Head of caudate nucleus (tissue), 42 donors: ENCODE measurements at regions not wholly inside any gene's neighbourhood (a gene's known extent, or its start where the extent isn't known, plus 50 kb on each side); places are given as distances from the start of the nearest gene placed in this dataset.

ENCODE experiments used
- DNase-seq, 42 donors: peaks; one replicate each; pipeline versions ENCODE4 v3.0.0 to v3.0.0-alpha.2; 2020 to 2021; ENCODE audit warnings: mixed read lengths in 7 of 42
- intact Hi-C: fragments of 100-400 bp; cut with DNase I; formaldehyde crosslinking; loops from one replicate; pipeline ENCODE4 v1.15.0; 2022

GRCh38 chr3:150308037-150308319 lies 100.1 kb upstream of the TSC22D2 start:
- intact Hi-C loops: no loop called here
- no peak for DNase-seq

DNA sequence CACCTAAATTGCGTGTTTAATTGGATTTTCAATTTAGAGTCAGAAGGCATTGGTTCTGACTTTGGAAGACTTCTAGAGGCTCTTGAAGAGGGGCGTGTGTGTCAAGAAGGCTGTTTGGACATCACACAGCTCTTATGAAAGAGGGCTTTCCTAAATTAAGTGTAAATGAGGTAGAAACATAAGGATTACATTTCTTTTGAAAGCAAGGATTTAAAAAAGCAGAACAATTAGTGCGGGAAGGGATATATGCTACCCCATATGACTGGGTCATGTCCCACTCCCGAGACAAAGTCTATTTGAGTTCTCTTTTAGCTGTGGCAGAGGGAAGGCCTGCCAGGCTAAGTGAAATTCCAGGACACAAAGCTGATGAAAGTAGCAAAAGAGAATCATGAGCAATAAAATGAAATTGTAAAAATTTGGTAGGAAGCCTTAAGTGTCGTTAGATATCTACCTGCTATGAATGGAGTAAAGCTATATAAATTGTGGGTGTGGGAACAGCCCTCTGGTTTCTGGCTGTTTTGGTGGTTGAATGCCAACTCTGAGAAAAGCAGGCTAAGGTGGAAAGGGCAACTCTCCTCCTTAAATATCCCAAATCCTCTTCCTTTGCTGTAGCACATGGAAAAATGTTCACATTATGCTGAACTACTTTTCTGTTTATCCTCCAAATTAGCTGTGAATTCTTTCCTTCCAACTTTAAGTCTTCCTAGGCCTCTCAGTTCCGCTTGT lies 100.6 kb upstream of the TSC22D2 start:
- DNase-seq: no peak
- intact Hi-C loops: no loop called here

- intact Hi-C loops: no loop called here
Measured at GRCh38 chr3:150306906-150307305, 101.2 kb upstream of the TSC22D2 start.

DNA sequence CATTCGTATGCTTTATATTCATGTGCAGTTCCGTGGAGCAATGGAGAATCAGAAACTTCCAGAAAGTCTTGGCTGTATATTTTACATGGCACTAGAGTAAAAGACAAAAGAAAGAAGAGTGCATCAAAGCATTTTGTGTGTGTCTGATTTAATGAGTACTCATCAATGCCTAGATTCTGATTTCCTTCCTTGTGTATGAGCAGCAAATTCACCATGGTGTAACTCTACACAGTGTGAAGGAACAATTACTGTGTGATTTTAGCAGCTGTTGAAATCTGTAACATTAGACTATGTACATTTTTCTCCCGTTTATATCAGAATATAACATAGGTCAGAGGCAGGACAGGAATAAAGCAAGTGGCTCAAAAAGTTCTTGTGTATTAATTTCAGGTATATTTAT lies 102.0 kb upstream of the TSC22D2 start:
- DNase-seq: no peak
- intact Hi-C loops: no loop called here

More at GRCh38 chr3:150306906-150307305, 101.2 kb upstream of the TSC22D2 start:
- DNase-seq: no peak

- intact Hi-C loops: no loop called here
- peak in 1 of 42 donors; percentile 1 for DNase-seq
Measured at GRCh38 chr3:150303768-150304167, 104.3 kb upstream of the TSC22D2 start.

- intact Hi-C loops: no loop called here
- no peak for DNase-seq
Measured at GRCh38 chr3:150302246-150302645, 105.9 kb upstream of the TSC22D2 start.

DNA sequence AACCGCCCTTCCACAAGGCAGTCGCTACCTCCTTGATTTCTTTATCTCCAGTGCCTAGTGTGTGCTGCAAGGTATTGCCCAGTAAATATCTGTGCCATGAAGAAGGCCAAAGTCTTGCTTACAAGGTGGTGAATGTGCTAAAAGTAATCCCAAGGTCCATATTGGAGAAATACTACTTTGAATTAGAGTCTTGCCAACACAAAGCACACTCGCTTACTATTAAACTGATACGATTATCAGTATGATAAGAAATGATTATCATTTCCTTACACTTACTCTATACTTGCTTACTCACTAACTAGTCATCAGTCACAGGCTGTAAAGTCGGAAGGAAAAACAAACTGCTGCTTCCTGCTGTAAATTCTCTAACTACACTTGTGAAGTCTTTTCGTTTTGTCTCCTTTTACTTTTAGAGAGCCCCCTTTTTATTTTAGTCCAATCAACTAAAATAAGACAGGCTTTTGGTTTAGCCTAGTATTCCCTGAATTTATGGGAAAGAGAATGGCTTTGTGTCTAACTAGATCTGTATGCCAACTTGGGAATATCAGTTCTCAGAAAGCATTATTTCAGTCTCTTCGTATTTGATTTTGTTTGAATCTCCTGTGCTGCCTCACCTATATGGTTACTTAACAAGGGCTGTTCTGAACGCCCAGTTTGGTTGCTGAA lies 107.1 kb upstream of the TSC22D2 start:
- DNase-seq: no peak
- intact Hi-C loops: no loop called here

GRCh38 chr3:150300388-150300787 lies 107.7 kb upstream of the TSC22D2 start:
- intact Hi-C loops: no loop called here
- no peak for DNase-seq

- DNase-seq: no peak
- intact Hi-C loops: no loop called here
Measured at GRCh38 chr3:150299201-150299600, 108.9 kb upstream of the TSC22D2 start.

GRCh38 chr3:150296966-150297365 lies 111.1 kb upstream of the TSC22D2 start:
- intact Hi-C loops: no loop called here
- DNase-seq: no peak

- intact Hi-C loops: no loop called here
- DNase-seq: no peak
Measured at GRCh38 chr3:150296123-150296735, 111.9 kb upstream of the TSC22D2 start.

DNA sequence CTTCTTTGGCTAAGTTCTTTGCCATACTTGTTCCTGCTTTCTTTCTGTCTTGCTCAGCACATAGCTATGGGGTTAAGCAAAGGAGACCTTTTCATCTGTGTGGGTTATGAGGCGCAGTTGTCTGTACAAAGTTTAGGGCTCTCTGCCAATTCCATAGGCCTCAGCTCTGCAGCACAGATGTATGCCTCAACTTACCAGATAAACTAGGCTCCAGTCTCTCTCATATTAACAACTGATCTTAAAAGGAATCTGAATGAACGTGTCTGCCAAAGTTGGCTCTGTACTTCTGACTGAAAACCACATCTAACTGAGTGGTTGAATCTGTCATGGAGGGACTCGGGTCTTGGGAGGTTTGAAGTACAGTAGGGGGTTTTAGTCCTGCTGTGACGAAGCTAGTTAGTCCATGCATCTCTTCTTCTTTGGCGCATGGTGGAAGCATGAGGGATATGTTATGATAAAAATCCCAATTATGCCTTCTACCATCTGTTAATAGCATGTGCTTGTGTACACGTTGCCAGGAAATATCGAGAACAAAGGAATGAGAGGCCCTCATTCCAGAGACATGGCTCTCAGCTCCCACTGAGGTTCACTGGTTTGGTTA lies 114.6 kb upstream of the TSC22D2 start:
- intact Hi-C loops: no loop called here
- DNase-seq: no peak

DNA sequence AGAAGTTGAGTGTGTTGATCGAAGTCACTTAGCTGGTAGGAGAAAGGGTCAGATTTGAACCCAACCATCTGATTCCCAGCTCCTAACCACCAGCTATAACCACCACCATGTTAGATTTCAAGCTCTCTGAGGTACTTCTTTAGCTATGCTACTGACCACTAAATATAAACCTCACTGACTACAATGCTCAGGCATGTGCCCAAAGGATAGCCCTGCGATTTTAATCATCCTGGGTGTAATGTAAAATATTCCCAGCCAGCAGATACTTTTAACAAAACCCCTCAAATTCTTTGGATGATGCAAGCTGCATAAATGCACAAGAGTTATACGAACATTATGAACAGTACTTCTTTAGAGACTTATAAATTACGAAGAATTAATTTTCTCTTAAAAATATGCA lies 115.2 kb upstream of the TSC22D2 start:
- intact Hi-C loops: no loop called here
- no peak for DNase-seq

GRCh38 chr3:150291515-150291914 lies 116.6 kb upstream of the TSC22D2 start:
- no peak for DNase-seq
- intact Hi-C loops: no loop called here

DNA sequence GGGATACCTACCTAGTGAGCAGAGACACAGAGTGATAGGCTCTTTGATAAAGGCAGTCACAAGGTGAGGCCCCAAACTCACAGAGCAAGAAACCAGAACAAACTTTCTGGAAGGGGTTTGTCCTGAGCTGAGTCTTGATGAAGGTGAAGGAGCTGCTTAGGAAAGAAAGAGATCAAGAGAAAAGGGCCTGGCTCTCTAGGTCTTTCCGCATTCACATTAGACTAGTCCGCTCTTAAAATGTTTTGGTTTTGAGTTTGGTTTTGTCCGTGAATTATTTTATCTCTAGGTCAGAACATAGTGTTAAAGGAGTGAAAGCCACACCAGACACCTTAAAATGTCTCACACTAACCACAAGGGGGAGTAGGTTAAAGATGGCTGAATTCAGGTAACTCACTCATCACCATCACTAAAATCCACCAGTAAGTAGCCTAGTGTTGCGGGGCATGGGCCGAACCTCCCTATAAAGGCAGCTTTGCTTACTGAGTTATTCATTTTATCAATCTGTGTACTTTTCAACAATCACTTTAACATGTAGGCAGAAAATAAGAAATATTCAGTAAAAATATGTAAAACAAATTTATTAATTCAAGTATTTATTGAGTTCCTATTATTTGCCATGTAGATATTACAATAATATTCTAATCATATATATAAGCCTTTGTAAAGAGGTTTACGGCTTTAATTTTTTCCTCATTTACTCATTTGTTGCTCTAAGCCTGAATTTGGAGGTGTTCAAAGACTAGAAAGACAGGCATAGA lies 121.5 kb upstream of the TSC22D2 start:
- intact Hi-C loops: no loop called here
- peak in 3 of 42 donors; percentile 3 to 9 (median 7) for DNase-seq

DNA sequence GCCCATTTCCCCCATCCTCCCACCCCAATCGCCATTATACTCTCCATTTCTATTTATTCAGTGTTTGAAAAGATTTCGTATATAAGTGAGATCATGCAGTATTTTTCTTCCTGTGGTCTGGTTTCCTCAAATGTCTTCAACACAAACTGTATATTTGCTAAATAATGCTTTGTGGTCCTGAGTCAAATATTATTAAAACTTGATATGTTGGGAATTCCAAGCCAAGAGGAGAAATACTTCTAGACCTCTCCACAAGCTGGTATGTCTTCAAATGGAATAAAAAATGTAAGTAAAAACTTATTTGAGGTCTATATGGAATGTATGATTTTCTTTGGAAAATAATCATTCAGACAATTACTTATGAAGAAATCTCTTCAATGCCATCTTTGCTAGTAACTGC lies 122.5 kb upstream of the TSC22D2 start:
- no peak for DNase-seq
- intact Hi-C loops: no loop called here

GRCh38 chr3:150278843-150279381 lies 129.2 kb upstream of the TSC22D2 start:
- no peak for DNase-seq
- intact Hi-C loops: no loop called here

- no peak for DNase-seq
- intact Hi-C loops: no loop called here
Measured at GRCh38 chr3:150278195-150278594, 129.9 kb upstream of the TSC22D2 start.

- intact Hi-C loops: no loop called here
- DNase-seq: no peak
Measured at GRCh38 chr3:150277444-150277843, 130.7 kb upstream of the TSC22D2 start.
